ENCODE measurements at regions not wholly inside any gene's neighbourhood (a gene's known extent, or its start where the extent isn't known, plus 50 kb on each side); places are given as distances from the start of the nearest gene placed in this dataset.

GRCh38 chr2:117726747-117727146, 87.7 kb upstream of the DDX18 start:
- no peaks in the 10 kb centered on the region for H3K36me3 ChIP-seq (ENCODE audit: control insufficient read depth in 4 of 4, insufficient read depth in 3 of 4, low read depth in 1 of 4, low read length in 3 of 4)
- H3K27ac ChIP-seq (ENCODE audit: low read depth in 1 of 2, low read length in 2 of 2), result no peak overlapping the region
- 63% methylated on average over 5 of the region's 5 CpGs for WGBS
- H3K9me3 ChIP-seq (ENCODE audit: control insufficient read depth in 4 of 4, low read length in 3 of 4), result no peaks in the 10 kb centered on the region
- H3K4me3 ChIP-seq (ENCODE audit: low read depth in 1 of 3, low read length in 3 of 3), result no peak overlapping the region
- no peak for DNase-seq (ENCODE audit: low spot score)
- TF ChIP-seq TAF1 (conservative IDR thresholded peaks at IDR 0.05), result no peak
- TF ChIP-seq CTCF (IDR thresholded peaks at IDR 0.05; ENCODE audit: low read depth, low read length, missing input control), result no peak
- no peak for TF ChIP-seq HNF4G (IDR thresholded peaks at IDR 0.05)
- no peak for TF ChIP-seq HNF4A (conservative IDR thresholded peaks at IDR 0.05)
- no peak for TF ChIP-seq NR2F2 (IDR thresholded peaks at IDR 0.05)
- no peak for TF ChIP-seq FOXA1 (IDR thresholded peaks at IDR 0.05)
- TF ChIP-seq, protein P1, sequence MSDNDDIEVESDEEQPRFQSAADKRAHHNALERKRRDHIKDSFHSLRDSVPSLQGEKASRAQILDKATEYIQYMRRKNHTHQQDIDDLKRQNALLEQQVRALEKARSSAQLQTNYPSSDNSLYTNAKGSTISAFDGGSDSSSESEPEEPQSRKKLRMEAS (IDR thresholded peaks at IDR 0.05), result no peak
- TF ChIP-seq YY1 (IDR thresholded peaks at IDR 0.05), result no peak
- no peak for TF ChIP-seq EGR1 (IDR thresholded peaks at IDR 0.05; ENCODE audit: low read depth in 2 of 2)
- no peak for TF ChIP-seq RAD21 (IDR thresholded peaks at IDR 0.05)
- H3K4me1 ChIP-seq (ENCODE audit: control insufficient read depth in 4 of 4, insufficient read depth in 4 of 4, low read length in 3 of 4), result no peaks in the 10 kb centered on the region
- H3K9ac ChIP-seq (ENCODE audit: low read depth in 1 of 2, low read length in 2 of 2), result no peak overlapping the region
- no peaks in the 10 kb centered on the region for H3K27me3 ChIP-seq (ENCODE audit: control insufficient read depth in 4 of 4, insufficient read depth in 4 of 4, low read length in 3 of 4)

GRCh38 chr2:117737846-117738245, 76.6 kb upstream of the DDX18 start:
- Histone ChIP-seq H3K36me3 (ENCODE audit: control insufficient read depth in 4 of 4, insufficient read depth in 3 of 4, low read depth in 1 of 4, low read length in 3 of 4) (no peaks in the 10 kb centered on the region), H3K27ac (ENCODE audit: low read depth in 1 of 2, low read length in 2 of 2) (no peak overlapping the region), H3K9me3 (ENCODE audit: control insufficient read depth in 4 of 4, low read length in 3 of 4) (peaks cover 0 to under 1% (median 0%) of the 10 kb centered on the region in 4 donors), H3K9ac (ENCODE audit: low read depth in 1 of 2, low read length in 2 of 2) (no peak overlapping the region), H3K27me3 (ENCODE audit: control insufficient read depth in 4 of 4, insufficient read depth in 4 of 4, low read length in 3 of 4) (no peaks in the 10 kb centered on the region), H3K4me1 (ENCODE audit: control insufficient read depth in 4 of 4, insufficient read depth in 4 of 4, low read length in 3 of 4) (no peaks in the 10 kb centered on the region), H3K4me3 (ENCODE audit: low read depth in 1 of 3, low read length in 3 of 3) (no peak overlapping the region)
- TF ChIP-seq SP1 (IDR thresholded peaks at IDR 0.05), result no peak
- DNase-seq (ENCODE audit: low spot score), result no peak

DNA sequence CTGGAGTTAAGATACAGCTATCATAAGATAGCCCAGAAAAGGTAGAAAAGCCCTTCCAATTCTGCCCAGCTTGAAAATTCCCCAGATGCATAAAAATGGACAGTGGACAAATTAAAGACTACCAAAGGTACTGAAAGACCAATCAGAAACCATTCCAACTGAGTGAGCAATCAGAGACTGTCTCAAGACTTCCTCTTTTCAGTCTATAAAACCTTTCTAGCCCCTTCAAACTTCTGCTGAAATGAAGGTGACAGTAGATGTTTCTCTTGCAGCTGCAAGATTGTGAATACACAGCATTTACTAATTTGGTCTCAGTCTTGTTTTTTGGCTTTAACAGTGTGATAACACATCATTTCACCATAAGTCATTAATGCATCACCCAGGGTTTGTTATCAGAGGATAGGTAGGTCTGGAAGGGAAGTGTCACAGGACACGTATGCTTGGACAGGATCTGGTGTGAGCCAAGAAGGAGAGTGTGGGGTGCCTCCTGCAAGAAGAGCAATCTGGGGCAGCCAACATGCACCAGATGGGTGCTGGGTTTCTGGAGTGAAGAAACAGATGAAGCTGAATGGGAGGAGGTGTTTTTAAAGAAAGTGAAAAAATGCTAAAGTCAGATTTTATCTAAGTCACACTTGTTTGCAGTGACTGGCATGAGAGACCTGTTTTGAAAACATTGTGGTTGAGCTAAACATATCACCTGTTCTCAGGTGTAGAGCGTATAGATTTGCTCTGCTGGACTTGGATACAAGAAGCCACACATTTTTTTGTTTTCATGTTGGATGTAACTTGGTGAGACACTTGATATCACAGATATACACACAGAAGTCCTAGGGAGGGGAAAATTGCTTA, 75.3 kb upstream of the DDX18 start:
- H3K9me3 ChIP-seq (ENCODE audit: control insufficient read depth in 4 of 4, low read length in 3 of 4), result no peaks in the 10 kb centered on the region
- 79% methylated on average over 2 of the region's 2 CpGs for WGBS
- H3K27ac ChIP-seq (ENCODE audit: low read depth in 1 of 2, low read length in 2 of 2), result no peak overlapping the region
- H3K4me3 ChIP-seq (ENCODE audit: low read depth in 1 of 3, low read length in 3 of 3), result no peak overlapping the region
- H3K9ac ChIP-seq (ENCODE audit: low read depth in 1 of 2, low read length in 2 of 2), result no peak overlapping the region
- TF ChIP-seq RAD21 (IDR thresholded peaks at IDR 0.05), result no peak
- no peak for TF ChIP-seq EGR1 (IDR thresholded peaks at IDR 0.05; ENCODE audit: low read depth in 2 of 2)
- TF ChIP-seq CTCF (IDR thresholded peaks at IDR 0.05; ENCODE audit: low read depth, low read length, missing input control), result no peak
- no peak for TF ChIP-seq TAF1 (conservative IDR thresholded peaks at IDR 0.05)
- TF ChIP-seq REST (IDR thresholded peaks at IDR 0.05), result no peak
- TF ChIP-seq, protein P1 (IDR thresholded peaks at IDR 0.05), result no peak
- no peak for TF ChIP-seq HNF4G (IDR thresholded peaks at IDR 0.05)
- DNase-seq (ENCODE audit: low spot score), result no peak
- no peaks in the 10 kb centered on the region for H3K4me1 ChIP-seq (ENCODE audit: control insufficient read depth in 4 of 4, insufficient read depth in 4 of 4, low read length in 3 of 4)
- no peaks in the 10 kb centered on the region for H3K36me3 ChIP-seq (ENCODE audit: control insufficient read depth in 4 of 4, insufficient read depth in 3 of 4, low read depth in 1 of 4, low read length in 3 of 4)
- H3K27me3 ChIP-seq (ENCODE audit: control insufficient read depth in 4 of 4, insufficient read depth in 4 of 4, low read length in 3 of 4), result no peaks in the 10 kb centered on the region

All from liver (tissue), 8 donors.